K562 (cell line): ENCODE measurements at regions not wholly inside any gene's neighbourhood (a gene's known extent, or its start where the extent isn't known, plus 50 kb on each side); places are given as distances from the start of the nearest gene placed in this dataset.

Source experiments
- GABPA ChIP-seq: fragments of 200-800 bp; sonication (Bioruptor generic); conservative IDR thresholded peaks from 2 replicates; pipeline ENCODE4 v1.6.1; 2016; ENCODE audit warnings: low read depth, missing genetic modification characterization, missing compliant biosample characterization
- HLTF ChIP-seq: fragments of 450-650 bp; IDR thresholded peaks from 2 replicates; pipeline ENCODE4 v1.6.1; 2016
- KLF13 ChIP-seq: fragments of 450-650 bp; IDR thresholded peaks from 2 replicates; pipeline ENCODE4 v1.6.1; 2016; ENCODE audit warnings: missing genetic modification characterization, low read depth, mild to moderate bottlenecking, missing compliant biosample characterization, moderate library complexity, borderline replicate concordance
- MITF ChIP-seq: IDR thresholded peaks from 2 replicates; pipeline ENCODE4 v1.6.1; 2014; ENCODE audit warnings: antibody characterized with exemption
- NFRKB ChIP-seq: fragments of 450-650 bp; IDR thresholded peaks from 2 replicates; pipeline ENCODE4 v1.6.1; 2016; ENCODE audit warnings: low read depth
- NR2C2 ChIP-seq, 2 experiments: fragments of 200-800 bp in 1 of 2; sonication (Bioruptor generic) in 1 of 2; sonication (generic) in 1 of 2; formaldehyde crosslinking in 1 of 2; IDR thresholded peaks; 2 replicates each; pipeline versions ENCODE4 v1.6.1 to v1.8.0; 2016 to 2022; ENCODE audit warnings: mild to moderate bottlenecking in 1 of 2, missing compliant biosample characterization in 1 of 2, missing genetic modification characterization in 1 of 2, missing genetic modification reagents in 1 of 2
- POLR2AphosphoS2 ChIP-seq: IDR thresholded peaks from 2 replicates; pipeline ENCODE4 v1.6.1; 2012; ENCODE audit warnings: low read length, improper control_type of control experiment
- RAD51 ChIP-seq: fragments of 450-650 bp; IDR thresholded peaks from 2 replicates; pipeline ENCODE4 v1.7.1; 2016; ENCODE audit warnings: low read depth, mild to moderate bottlenecking, borderline replicate concordance
- RB1 ChIP-seq: fragments of 450-650 bp; IDR thresholded peaks from 2 replicates; pipeline ENCODE4 v1.6.1; 2017; ENCODE audit warnings: low read depth, mild to moderate bottlenecking
- TAF7 ChIP-seq: fragments of 450-650 bp; IDR thresholded peaks from 2 replicates; pipeline ENCODE4 v1.6.1; 2016; ENCODE audit warnings: missing genetic modification characterization, missing compliant biosample characterization
- TBL1XR1 ChIP-seq, 2 experiments: IDR thresholded peaks; 2 replicates each; pipeline ENCODE4 v1.6.1; 2012; ENCODE audit warnings: improper control_type of control experiment in 2 of 2, low read length in 2 of 2, mild to moderate bottlenecking in 1 of 2
- TCFL5 ChIP-seq: fragments of 250-450 bp; sonication (Bioruptor Pico); conservative IDR thresholded peaks from 2 replicates; pipeline ENCODE4 v1.6.1; 2021; ENCODE audit warnings: mild to moderate bottlenecking, moderate library complexity, matching md5 sums
- THAP12 ChIP-seq: fragments of 250-450 bp; sonication (Bioruptor Pico); IDR thresholded peaks from 2 replicates; pipeline ENCODE4 v1.9.0; 2021; ENCODE audit warnings: mild to moderate bottlenecking, inconsistent platforms
- UBTF ChIP-seq, 2 experiments: IDR thresholded peaks; 2 replicates each; pipeline ENCODE4 v1.6.1; 2012; ENCODE audit warnings: improper control_type of control experiment in 2 of 2, low read depth in 2 of 2, low read length in 2 of 2, borderline replicate concordance in 1 of 2
- ZNF408 ChIP-seq: fragments of 250-450 bp; sonication (Bioruptor Pico); IDR thresholded peaks from 2 replicates; pipeline ENCODE4 v1.4.0; 2020; ENCODE audit warnings: low read depth, mild to moderate bottlenecking, moderate library complexity
- ZNF639 ChIP-seq, 2 experiments: fragments of 200-800 bp in 1 of 2; sonication (Bioruptor generic) in 1 of 2; sonication (generic) in 1 of 2; formaldehyde crosslinking in 1 of 2; IDR thresholded peaks in 1 of 2; conservative IDR thresholded peaks in 1 of 2; 2 replicates each; pipeline versions ENCODE4 v1.5.0 to v1.6.1; 2016 to 2020; ENCODE audit warnings: missing compliant biosample characterization in 1 of 2, missing genetic modification characterization in 1 of 2, missing genetic modification reagents in 1 of 2
- ZNF77 ChIP-seq: fragments of 250-450 bp; sonication (Bioruptor Pico); IDR thresholded peaks from 2 replicates; pipeline ENCODE4 v1.5.0; 2020

GRCh38 chr7:101733713-101734475 lies 83.5 kb upstream of the CUX1 start (continued):
- TF ChIP-seq TBL1XR1 (IDR thresholded peaks at IDR 0.05; ENCODE audit: low read length in 2 of 2) (no peak), RAD51 (no peak), POLR2AphosphoS2 (no peak), MITF (no peak), RB1 (0 out of 2 replicates have a peak, but pooled peaks have one; percentile 35), GABPA (tag) (0 out of 2 replicates have a peak, but pooled peaks have one; percentile 12), ZNF639 (CRISPR knock-in tag; conservative IDR thresholded peaks at IDR 0.05 in 1 of 2, IDR thresholded peaks at IDR 0.05 in 1 of 2) (no peak), KLF13 (tag) (no peak), TAF7 (tag) (peak; percentile 53; the same call in 1 of the 2 replicates), NFRKB (peak; percentile 67; the same call in 1 of the 2 replicates), NR2C2 (CRISPR knock-in tag; IDR thresholded peaks at IDR 0.05) (no peak), NR2C2 (tag; IDR thresholded peaks at IDR 0.05) (peak; percentile 43; the same call in 1 of the 2 replicates), TCFL5 (CRISPR knock-in tag) (no peak), HLTF (no peak), UBTF (IDR thresholded peaks at IDR 0.05; ENCODE audit: borderline replicate concordance in 1 of 2, low read depth in 2 of 2, low read length in 2 of 2) (no peak), ZNF408 (CRISPR knock-in tag) (no peak), ZNF77 (CRISPR knock-in tag) (no peak), THAP12 (CRISPR knock-in tag) (no peak)
